GM19395 (cell line): ENCODE measurements at regions not wholly inside any gene's neighbourhood (a gene's known extent, or its start where the extent isn't known, plus 50 kb on each side); places are given as distances from the start of the nearest gene placed in this dataset.
A peak's percentile ranks its signal among the peaks of the same experiment; 100 is the strongest.

Experiments used
- ATAC-seq: cut with Tn5 transposase; IDR thresholded peaks from one replicate; pipeline ENCODE4 v1.9.1; 2021; ENCODE audit warnings: mild to moderate bottlenecking, moderate library complexity; ENCODE audit not compliant: unreplicated experiment

- ATAC-seq: no peak
Measured at GRCh38 chr1:106680216-106680615, 376.3 kb upstream of the PRMT6 start.

GRCh38 chr1:106680776-106681344, 375.6 kb upstream of the PRMT6 start:
- no peak for ATAC-seq

- ATAC-seq: no peak
Measured at GRCh38 chr1:106681939-106682522, 374.4 kb upstream of the PRMT6 start.

GRCh38 chr1:106688446-106688845, 368.0 kb upstream of the PRMT6 start:
- ATAC-seq: no peak

- ATAC-seq: no peak
Measured at GRCh38 chr1:106698660-106699059, 357.8 kb upstream of the PRMT6 start.

- ATAC-seq: no peak
Measured at GRCh38 chr1:106699433-106699832, 357.0 kb upstream of the PRMT6 start.

- no peak for ATAC-seq
Measured at GRCh38 chr1:106700211-106700610, 356.3 kb upstream of the PRMT6 start.

GRCh38 chr1:106705971-106706370, 350.5 kb upstream of the PRMT6 start:
- no peak for ATAC-seq

- no peak for ATAC-seq
Measured at GRCh38 chr1:106717591-106717990, 338.9 kb upstream of the PRMT6 start.

- ATAC-seq: no peak
Measured at GRCh38 chr1:106721790-106722189, 334.7 kb upstream of the PRMT6 start.

- ATAC-seq: no peak
Measured at GRCh38 chr1:106722466-106722865, 334.0 kb upstream of the PRMT6 start.

- ATAC-seq: peak; percentile 96
Measured at GRCh38 chr1:106727171-106727570, 329.3 kb upstream of the PRMT6 start.

GRCh38 chr1:106746448-106747085, 309.9 kb upstream of the PRMT6 start:
- ATAC-seq: no peak

- no peak for ATAC-seq
Measured at GRCh38 chr1:106747232-106747631, 309.2 kb upstream of the PRMT6 start.

- no peak for ATAC-seq
Measured at GRCh38 chr1:106747791-106748190, 308.7 kb upstream of the PRMT6 start.

- ATAC-seq: no peak
Measured at GRCh38 chr1:106748606-106749005, 307.9 kb upstream of the PRMT6 start.

- no peak for ATAC-seq
Measured at GRCh38 chr1:106749491-106749890, 307.0 kb upstream of the PRMT6 start.

GRCh38 chr1:106749906-106750305, 306.6 kb upstream of the PRMT6 start:
- ATAC-seq: no peak

- no peak for ATAC-seq
Measured at GRCh38 chr1:106751002-106751401, 305.5 kb upstream of the PRMT6 start.

- no peak for ATAC-seq
Measured at GRCh38 chr1:106753066-106753465, 303.4 kb upstream of the PRMT6 start.

- no peak for ATAC-seq
Measured at GRCh38 chr1:106754957-106755356, 301.5 kb upstream of the PRMT6 start.

GRCh38 chr1:106755682-106756406, 300.6 kb upstream of the PRMT6 start:
- no peak for ATAC-seq
